ENCODE measurements at regions not wholly inside any gene's neighbourhood (a gene's known extent, or its start where the extent isn't known, plus 50 kb on each side); places are given as distances from the start of the nearest gene placed in this dataset.
"Not testable (repeated sequence)": the region's sequence is repeated elsewhere in the genome, so short reads cannot be mapped to it uniquely, and the experiment has no call there.

DNA sequence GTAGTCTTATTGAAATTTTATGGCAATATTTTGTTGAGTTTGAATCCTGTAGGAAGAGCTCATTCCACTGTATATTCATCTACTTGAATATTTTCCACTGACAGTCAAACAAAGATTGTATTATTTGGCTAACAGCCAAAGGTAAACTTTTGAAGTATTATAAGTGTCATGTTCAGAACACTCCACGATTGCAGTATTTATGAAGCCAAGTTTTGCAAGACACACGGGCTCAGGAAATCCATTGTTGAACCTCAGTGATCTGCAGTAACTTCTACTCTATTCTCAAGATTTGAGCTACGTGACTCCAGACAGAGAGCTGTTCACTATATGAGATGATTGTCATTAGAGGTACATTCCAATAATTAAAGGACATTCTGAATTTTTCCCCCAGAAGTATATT, 302.7 kb upstream of the ADGRL3 start:
- DNase-seq (ENCODE audit: low spot score), result no peak

DNA sequence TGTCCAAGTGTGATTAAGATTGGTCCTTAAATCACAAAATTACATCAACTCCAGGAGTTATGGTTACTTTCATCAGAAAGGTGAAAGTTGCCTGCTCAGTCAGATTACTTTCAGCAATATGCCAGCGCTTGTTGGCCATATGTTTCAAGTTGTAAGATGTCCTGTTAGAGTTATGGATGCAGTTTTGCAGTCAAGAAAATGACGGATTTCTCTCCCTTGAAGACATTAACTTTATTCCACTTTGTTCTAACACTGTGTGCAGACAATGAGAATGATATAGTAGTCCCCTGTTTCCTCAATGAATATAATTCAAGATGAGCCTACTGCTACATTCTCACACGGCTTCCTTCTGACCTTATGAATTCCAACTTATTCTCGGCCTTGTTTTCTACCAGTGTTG, 295.0 kb upstream of the ADGRL3 start:
- no peak for DNase-seq (ENCODE audit: low spot score)

DNA sequence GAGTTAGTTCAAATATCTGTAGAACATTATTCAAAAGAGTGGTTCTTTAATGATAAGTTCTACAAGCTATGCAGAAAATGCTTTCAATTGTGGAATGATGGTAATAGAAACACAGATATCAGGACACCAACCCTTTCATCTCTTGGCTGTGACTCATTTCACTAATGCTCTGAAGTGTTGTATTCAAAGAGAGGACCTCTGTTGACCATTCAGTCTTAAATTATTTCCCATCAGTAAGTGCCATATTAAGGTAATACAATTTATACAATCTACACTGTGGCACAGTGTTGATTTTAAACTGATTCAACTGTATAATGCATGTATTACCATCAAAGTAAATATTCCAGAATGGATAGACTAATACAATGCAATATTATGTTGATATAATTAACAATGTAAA, 289.0 kb upstream of the ADGRL3 start:
- no peak for DNase-seq (ENCODE audit: low spot score)

DNA sequence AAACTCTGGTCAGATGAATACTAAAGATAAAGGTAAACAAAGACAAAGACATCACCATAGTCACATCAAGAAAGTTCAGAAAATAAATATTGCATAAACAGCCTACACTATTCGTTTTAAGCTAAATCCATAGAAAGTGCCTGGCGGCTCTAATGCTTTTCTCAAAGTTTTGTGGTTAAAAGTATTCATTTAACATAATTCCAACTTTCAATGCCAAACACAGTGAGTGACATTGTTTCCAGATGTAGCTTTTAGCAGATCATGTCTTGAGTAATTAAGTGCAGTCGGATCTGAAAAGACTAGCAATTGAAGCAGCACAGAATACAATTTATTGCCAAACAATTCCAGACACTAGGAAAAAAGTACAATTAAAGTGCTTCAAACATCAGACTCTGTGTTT, 287.1 kb upstream of the ADGRL3 start:
- no peak for DNase-seq (ENCODE audit: low spot score)

DNA sequence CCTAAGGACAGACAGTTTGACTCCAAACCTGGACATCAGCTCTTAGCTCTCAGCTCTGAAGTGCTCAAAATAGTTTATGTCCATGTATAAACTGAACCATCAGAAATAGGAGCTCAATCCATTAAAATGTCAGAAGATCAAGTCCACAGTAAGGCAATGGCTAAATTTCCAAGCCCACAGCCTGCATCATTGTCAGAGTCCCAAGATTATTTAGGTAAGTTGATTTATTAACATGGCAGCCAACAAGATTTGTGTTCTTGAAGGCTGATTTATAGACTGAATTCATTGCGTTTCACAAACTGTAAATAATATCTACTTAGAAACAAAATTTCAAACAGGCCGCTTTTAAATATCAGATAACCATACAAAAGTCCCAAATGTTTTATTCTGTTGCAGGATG, 286.5 kb upstream of the ADGRL3 start:
- DNase-seq (ENCODE audit: low spot score), result no peak

DNA sequence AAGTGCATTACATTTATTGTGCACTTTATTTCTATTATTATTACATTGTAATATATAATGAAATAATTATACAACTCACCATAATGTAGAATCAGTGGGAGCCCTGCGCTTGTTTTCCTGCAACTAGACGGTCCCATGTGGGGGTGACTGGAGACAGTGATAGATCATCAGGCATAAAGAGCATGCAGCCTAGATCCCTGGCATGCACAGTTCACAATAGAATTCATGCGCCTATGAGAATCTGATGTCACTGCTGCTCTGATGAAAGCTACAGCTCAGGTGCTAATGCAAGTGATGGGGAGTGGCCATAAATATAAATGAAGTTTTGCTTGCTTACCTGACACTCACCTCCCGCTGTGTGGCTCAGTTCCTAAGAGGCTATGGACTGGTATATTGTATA, 278.4 kb upstream of the ADGRL3 start:
- DNase-seq (ENCODE audit: low spot score), result not testable (repeated sequence)

DNA sequence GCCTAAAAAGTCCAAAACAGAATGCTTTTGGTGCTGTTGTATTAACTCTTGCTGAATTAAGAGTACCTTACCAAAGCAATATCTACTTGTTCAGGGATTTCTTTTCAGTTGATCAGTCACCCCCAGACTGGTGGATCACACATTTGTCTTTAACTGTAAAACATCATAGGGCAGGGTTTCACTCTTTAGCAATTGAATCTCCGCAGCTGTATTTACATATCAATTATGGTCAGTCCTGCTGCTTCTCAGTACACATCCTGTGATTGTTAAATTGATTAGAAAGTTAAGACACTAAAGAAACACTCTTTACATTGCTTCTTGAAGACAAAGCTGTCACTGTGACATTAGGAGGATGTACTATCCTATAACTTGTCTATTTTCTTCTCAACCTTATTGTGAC, 277.1 kb upstream of the ADGRL3 start:
- no peak for DNase-seq (ENCODE audit: low spot score)

DNA sequence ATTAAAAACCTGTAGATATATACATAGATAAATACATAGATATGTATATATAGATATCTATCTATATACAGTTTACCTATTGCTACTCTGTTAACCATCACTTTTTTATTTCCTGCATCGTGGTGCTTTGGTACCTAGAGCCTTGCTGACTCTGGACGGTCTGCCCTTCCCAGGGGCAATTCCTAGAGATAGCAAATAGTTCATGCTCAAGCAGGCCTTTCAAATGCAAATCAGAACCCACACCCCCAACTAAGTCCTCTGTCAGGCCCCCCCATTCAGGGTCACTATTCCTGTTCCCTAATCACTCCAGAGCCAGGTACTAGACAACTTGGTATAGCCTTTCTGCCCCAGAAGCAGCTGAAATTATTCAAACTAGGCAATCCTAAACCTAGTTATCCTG, 273.5 kb upstream of the ADGRL3 start:
- DNase-seq (ENCODE audit: low spot score), result no peak

DNA sequence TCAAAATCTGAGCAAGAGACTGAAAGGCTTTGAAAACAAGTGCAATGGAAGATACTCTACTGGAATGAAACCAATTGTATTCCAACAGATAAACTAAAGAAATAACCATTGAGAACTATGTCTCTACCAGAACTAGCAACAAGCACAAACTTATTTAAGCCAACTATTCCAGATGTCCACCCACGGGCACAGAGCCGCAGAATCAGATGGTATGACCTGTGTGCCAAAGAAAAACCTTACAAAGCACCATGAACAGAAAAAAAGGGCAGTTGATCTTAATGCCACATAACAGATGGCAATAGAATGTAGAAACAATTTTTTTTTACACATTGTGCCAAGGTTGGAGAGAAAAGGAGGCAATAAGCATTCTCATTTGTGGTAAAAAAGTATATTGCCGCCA, 269.3 kb upstream of the ADGRL3 start:
- DNase-seq (ENCODE audit: low spot score), result no peak

DNA sequence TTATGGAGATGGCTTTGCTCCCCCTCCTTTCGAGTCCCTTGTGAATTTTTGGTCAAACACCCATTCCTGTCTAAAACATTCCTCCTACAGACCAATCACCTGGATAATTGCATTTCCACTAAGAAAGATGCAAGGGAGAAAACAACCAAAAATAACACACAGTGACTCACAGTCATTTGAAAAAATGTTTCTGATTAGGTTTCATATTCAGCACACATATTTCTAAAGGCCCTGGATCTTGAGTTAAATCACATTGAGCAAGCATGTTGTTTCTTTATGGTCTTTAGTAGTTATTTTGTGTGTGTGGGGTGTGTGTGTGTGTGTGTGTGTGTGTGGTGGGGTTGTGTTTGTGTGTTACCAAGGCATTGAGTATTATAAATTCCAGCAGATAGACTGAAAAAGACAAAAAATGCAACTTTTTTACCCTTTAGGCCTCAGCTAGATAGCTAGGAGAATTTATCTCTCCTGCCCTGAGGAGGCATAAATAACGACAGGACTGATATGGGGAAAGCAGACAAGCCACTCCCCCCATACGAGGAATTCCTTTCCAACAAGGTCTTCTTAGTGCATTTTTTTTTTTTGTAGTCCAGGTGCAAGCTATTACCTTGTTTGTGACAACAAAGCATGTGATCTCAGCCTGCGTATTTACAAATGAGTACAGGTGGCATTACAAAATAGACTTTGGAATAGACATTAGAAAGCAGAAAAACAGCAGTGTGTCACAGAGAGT, 265.4 kb upstream of the ADGRL3 start:
- no peak for DNase-seq (ENCODE audit: low spot score)

DNA sequence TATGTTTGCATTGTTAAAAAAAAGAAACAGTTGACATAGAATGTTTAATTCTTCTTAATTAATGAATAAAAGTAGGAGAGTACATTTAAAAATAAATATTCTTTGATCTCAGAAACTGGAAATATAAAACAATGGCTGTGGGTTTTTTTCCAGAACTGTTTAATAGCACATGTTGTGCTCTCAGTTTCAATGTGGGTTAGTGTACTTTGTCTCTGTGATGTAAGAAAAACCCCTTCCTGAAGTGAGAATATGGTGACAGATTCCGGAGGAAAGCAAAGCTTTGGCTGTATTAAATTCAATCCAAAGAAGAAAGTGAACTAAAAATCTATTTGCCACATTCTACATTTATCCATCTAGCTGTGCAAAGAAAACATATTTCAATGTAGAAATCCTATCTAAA, 261.9 kb upstream of the ADGRL3 start:
- no peak for DNase-seq (ENCODE audit: low spot score)

DNA sequence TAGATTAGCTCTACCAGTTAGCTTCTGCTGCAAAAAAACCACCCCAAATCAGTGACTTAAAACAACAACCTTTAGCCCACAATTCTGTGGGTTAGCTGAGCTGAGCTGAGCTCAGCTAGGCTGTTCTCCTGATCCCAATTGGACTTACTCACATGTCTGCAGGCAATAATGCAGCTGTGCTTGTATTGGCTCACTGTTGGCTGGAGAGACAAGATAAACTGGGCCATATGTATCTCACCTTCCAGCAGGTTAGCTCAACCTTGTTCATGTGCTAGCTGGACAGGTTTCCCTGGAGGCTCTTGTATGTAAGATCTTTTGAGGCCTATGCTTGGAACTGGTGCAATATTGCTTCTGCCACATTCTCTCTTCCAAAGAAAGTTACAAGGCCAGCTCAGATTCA, 261.5 kb upstream of the ADGRL3 start:
- DNase-seq (ENCODE audit: low spot score), result no peak

DNA sequence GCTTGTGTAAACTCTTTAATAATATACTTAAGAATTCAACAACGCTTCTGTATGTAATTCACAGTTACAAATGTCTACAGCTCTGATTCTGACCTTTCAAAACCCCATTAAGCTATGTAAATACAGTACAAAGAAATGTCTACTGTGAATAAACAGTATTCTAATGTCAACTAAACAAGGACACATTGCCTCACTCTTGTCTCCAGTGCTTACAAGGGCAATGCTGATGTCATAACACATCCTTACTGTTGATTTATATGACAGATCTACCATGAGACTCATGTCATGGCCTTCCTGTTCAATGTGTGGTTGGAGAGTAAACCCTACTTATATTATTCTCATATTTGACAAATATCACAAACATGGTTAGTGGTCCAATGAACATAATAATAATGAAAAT, 256.1 kb upstream of the ADGRL3 start:
- DNase-seq (ENCODE audit: low spot score), result no peak

DNA sequence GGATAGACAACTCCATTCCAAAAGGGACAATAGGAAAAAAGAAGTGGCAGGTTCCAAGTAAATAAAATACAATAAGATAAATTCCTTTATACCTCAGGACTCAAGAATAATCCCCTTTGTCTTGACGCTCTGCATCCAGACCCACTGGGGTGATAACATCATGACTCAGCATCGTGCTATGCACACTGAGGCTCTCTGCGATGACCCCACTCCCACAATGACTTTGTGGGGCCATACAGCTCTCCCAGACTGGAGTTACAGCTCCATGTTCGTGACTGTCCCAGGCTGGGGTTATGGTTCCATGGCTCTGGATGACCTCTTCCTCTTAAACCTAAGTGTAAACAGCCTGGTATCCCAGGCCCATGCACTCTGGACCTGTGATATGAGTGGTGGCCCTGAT, 254.5 kb upstream of the ADGRL3 start:
- DNase-seq (ENCODE audit: low spot score), result no peak

DNA sequence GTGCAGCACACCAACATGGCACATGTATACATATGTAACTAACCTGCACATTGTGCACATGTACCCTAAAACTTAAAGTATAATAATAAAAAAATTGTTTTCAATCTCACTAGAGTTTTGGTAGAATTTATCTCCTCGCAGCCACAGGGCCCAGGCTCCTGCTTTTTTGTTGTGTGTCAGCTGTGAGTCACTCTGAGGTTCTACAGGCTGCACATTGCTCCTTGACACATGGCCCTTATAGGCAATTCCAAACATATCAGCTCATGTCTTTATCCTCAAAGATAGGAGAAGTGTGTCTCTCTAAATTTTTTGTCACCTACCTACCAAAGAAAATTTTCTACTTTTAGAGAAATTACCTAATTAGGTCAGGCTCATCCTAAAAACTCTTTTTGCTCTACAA, 252.1 kb upstream of the ADGRL3 start:
- DNase-seq (ENCODE audit: low spot score), result no peak

DNA sequence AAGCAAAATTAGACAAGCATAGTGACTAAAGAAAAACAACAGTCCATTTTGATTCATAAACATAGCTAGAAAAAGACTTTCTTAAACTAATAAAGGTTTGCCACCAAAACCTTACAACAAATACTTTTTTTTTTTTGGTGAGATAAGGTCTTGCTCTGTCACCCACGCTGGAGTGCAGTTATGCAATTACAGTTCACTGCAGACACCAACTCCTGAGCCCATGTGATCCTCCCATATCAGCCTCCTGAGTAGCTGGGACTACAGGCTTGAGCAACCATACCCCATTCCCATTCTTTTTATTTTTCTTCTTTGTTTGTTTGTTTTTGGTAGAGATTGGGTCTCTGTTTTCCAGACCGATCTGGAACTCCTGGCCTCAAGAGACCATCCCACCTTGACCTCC, 247.2 kb upstream of the ADGRL3 start:
- DNase-seq (ENCODE audit: low spot score), result no peak

DNA sequence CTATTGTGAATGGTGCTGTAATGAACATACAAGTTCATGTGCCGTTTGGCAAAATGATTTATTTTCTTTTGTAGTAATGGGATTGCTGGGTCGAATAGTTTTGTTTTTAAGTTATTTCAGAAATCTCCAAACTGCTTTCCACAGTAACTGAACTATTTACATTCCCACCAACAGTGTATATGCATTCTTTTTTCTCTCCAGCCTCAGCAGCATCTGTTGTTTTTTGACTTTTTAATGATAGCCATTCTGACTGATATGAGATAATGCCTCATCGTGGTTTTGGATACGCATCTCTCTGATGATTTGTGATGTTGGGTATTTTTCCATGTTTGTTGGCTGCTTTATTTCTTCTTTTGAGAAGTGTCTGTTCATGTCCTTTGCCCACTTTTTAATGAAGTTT, 246.3 kb upstream of the ADGRL3 start:
- DNase-seq (ENCODE audit: low spot score), result no peak

DNA sequence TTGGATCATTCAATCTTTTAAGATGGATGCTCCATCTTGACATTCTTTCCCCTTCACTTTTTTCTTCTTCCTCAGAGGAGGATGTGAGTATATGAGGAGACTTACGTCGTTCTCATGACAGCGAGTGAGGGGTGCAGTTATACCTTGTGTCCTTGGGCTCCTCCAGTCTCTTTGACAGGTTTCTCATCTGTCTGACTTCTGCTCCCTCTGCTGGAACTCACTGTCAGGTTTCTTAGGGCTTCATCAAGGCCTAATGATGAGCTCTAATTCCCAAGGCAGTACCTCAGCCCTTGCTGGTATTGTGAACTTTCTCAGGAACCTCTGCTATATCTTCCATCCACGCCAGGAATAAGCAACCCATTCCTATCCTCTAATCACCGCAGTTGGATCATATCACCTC, 237.8 kb upstream of the ADGRL3 start:
- no peak for DNase-seq (ENCODE audit: low spot score)

DNA sequence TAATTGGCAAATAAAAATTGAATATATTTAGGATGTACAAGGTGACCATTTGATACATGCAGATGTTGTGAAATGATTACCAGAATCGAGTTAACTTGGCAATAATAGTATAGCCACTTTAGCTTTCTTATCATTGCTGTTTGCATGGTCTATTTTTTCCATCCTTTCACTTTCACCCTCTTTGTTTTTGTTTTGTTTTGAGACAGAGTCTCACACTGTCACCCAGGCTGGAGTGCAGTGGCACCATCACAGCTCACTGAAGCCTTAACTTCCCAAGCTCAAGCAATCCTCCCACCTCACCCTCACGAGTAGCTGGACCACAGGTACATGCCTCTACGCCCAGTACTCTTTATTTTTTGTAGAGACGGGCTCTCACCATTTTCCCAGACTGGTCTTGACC, 218.6 kb upstream of the ADGRL3 start:
- DNase-seq (ENCODE audit: low spot score), result no peak

DNA sequence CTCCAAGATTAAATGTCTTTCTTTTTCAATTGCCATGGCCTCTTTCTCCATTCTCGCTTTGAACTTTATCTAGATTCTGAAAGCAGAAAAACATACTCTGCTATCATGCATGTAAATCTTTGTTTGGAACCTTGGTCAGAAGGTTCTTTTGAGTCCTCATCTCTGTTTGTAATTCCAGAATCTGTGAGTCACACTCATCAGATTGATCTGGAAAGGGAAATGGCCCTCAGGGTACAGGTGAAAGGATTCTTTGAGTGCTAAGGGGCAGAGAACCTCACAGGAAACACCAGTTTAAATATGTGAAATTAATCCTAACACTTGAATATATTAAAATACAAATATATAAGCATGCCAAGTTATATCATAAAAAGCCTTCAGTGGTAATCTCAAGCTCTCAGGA, 211.0 kb upstream of the ADGRL3 start:
- DNase-seq (ENCODE audit: low spot score), result no peak

DNA sequence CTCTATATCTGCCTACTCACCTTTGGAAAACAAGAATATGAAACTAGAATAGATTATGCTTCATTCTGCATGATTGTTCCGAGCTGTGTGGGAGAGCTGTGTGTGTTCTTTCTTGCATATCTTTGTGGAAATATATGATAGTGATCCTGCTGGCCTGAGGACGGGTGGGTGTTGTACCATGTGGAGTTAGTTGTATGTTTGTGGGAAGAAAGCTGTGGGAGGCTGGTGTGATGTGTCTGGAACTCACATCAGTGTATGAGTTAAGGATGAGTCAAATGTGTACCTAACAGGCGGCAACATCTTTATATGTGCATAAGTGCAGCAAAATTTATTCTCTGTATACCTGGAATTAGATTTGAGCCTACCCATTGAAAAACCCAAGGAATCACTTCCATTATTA, 208.1 kb upstream of the ADGRL3 start:
- DNase-seq (ENCODE audit: low spot score), result no peak

DNA sequence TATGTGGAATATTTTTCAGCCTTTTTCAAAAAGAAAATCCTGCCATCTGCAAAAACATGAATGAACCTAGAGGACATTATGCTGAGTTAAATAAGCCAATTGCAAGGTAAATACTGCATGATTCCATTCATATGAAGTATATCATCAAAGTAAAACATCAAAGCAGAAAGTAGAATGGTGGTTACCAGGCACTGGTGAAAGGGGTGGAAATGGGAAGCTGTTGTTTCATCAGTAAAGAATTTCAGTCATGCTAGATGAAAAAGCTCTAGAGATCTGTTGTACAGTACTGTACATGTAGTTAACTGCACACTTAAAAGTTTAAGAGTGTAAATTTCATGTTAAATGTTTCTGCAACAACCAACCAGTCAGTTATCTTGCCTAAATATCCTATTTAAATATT, 196.8 kb upstream of the ADGRL3 start:
- no peak for DNase-seq (ENCODE audit: low spot score)

DNA sequence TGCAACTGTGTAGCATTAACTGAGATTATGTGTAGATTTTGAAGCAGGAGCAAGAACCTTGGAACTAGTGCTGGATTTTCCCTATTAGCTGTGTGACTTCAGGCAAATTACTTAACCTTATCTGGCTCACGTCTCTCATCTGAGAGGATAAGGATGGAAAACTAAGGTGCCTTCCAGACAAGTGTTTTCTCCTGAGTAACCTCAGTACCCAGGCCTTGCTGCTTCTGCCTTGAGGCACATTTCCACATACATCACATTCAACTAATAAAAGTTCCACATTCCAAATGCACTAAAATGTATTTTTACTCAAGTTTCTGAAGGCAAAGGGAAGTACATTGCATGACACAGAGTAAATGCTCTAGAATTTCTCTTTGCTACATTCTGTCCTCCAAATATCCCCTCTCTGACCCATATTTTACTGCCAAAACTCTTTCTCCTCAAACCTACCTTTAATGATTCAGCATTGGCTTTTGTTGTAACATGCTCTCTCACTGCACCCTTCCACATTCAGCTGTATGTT, 195.4 kb upstream of the ADGRL3 start:
- no peak for DNase-seq (ENCODE audit: low spot score)

DNA sequence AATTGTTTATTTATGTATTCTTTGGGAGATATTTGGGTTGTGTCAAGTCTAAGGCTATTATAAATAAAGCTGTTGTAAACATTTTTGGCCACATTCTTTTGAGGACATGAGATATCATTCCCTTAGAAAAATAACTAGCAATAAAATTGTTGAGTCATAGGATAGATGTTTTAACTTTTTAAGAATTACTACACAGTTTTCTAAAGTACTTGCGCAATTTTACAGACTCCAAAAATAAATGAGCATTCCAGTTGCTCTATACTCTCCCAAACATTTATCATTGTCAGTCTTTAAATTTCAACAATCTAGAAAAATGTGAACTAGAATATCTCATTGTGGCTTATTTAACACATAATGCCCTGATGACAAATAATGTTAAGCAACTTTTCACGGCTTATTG, 189.1 kb upstream of the ADGRL3 start:
- no peak for DNase-seq (ENCODE audit: low spot score)

DNA sequence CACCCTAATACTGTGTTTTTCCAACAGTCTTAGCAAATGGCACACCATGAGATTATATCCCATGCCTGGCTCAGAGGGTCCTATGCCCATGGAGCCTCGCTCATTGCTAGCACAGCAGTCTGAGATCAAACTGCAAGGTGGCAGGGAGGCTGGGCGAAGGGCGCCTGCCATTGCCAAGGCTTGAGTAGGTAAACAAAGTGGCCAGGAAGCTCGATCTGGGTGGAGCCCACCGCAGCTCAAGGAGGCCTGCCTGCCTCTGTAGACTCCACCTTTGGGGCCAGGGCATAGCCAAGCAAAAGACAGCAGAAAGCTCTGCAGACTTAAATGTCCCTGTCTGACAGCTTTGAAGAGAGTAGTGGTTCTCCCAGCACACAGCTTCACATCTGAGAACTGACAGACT, 188.2 kb upstream of the ADGRL3 start:
- DNase-seq (ENCODE audit: low spot score), result not testable (repeated sequence)

All from LoVo (cell line).